Lower leg skin (tissue), 3 donors: ENCODE measurements at regions not wholly inside any gene's neighbourhood (a gene's known extent, or its start where the extent isn't known, plus 50 kb on each side); places are given as distances from the start of the nearest gene placed in this dataset.

ENCODE experiments used
- POLR2A ChIP-seq, 2 donors: fragments of 450-650 bp; IDR thresholded peaks; one replicate each; pipeline ENCODE4 v1.6.1; 2016 to 2017; ENCODE audit warnings: antibody characterized with exemption in 2 of 2, mild to moderate bottlenecking in 1 of 2, moderate library complexity in 1 of 2
- TF ChIP-seq, protein P1 (sequence below), 3 donors: fragments of 450-650 bp; IDR thresholded peaks; one replicate each; pipeline ENCODE4 v1.5.1; 2016; ENCODE audit warnings: antibody characterized with exemption in 3 of 3, mild to moderate bottlenecking in 3 of 3, moderate library complexity in 2 of 3

DNA sequence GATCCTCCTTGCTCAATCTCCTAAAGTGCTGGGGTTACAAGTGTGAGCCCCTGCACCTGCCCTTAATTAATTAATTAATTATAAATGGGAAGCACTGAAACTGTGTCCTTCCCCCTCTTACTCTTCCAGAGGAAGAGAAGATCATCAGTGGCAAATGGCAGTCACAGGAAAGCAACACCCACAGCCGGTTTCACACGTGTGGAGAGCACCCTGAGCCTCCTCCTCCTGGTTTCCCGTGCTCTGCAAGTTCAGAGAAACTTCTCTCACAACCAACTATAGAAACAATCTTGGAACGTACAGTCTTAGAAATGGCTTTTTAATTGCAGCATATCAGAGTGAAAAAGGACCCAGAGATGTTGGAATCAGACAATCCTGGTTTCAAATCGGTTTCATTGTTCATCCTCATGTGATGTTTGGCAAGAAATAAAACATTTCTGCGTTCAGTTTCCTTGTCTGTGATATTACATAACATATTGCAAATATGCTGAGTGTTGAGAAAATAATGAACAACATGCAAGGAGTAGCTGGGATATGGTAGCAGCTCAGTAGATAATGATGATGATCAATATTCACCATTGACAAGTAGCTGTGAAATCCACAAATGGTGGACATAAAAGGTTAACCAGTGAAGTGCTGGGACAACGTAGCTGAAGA, 141.0 kb upstream of the KCTD1 start:
- TF ChIP-seq, protein P1, sequence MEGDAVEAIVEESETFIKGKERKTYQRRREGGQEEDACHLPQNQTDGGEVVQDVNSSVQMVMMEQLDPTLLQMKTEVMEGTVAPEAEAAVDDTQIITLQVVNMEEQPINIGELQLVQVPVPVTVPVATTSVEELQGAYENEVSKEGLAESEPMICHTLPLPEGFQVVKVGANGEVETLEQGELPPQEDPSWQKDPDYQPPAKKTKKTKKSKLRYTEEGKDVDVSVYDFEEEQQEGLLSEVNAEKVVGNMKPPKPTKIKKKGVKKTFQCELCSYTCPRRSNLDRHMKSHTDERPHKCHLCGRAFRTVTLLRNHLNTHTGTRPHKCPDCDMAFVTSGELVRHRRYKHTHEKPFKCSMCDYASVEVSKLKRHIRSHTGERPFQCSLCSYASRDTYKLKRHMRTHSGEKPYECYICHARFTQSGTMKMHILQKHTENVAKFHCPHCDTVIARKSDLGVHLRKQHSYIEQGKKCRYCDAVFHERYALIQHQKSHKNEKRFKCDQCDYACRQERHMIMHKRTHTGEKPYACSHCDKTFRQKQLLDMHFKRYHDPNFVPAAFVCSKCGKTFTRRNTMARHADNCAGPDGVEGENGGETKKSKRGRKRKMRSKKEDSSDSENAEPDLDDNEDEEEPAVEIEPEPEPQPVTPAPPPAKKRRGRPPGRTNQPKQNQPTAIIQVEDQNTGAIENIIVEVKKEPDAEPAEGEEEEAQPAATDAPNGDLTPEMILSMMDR (IDR thresholded peaks at IDR 0.05), result no peak
- no peak for TF ChIP-seq POLR2A (IDR thresholded peaks at IDR 0.05)
